ENCODE measurements at regions not wholly inside any gene's neighbourhood (a gene's known extent, or its start where the extent isn't known, plus 50 kb on each side); places are given as distances from the start of the nearest gene placed in this dataset.

DNA sequence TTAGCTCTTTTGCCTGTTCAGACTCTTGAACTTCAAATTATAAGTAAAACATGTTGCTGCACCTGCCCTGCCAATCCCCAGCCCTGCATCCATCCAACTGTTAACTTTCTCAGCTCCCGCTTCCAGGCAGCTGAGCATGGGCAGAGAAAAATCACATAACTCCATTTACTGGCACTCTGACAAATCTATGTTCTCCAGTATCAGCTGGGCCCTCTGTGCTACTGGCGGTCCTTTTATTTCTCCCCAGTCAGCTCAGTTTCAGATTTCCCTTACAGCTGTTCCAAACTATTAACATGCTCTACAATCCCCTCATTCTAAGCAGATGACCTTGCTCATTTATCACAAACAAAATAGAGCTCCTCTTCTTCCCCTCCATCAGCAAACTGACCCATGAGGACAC lies 240.4 kb upstream of the TET2 start:
- no peak overlapping the region for H3K27ac ChIP-seq
- no peak for DNase-seq (ENCODE audit: low spot score)

DNA sequence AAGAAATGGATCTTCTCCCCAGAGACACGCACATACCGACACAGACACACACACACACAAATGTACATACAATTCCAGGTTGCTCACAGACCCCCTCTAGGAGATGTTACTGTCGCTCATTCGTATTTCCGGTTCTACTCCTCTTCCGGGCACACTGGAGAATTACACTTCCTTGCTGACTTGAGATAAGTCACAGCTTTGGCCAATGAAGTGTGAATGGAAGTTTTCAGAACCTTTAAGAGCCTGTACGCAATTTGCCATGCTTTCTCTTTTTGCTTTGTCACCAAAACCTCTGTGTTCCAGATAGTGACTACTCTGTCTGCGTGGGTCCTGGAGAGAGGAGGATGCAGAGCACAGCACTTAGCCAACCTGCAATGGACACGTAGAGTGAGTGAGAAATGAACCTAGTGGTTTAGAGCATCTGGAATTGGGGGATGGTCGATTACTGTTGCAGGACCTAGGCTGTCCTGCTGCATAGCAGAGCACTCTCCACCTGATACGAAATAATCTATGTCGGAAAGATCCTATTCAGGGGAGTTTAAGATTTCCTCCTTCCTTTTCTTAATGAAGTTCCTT lies 239.5 kb upstream of the TET2 start:
- Histone ChIP-seq H3K79me2 (no peaks in the 10 kb centered on the region), H2AFZ (no peak overlapping the region), H3K27me3 (no peaks in the 10 kb centered on the region), H3K4me1 (ENCODE audit: insufficient read depth) (no peaks in the 10 kb centered on the region), H3K9me2 (replicated peaks; ENCODE audit: insufficient read depth) (no peaks in the 10 kb centered on the region), H3K36me3 (replicated peaks; ENCODE audit: insufficient read depth, low read depth) (no peaks in the 10 kb centered on the region), H3K27ac (no peak overlapping the region), H3K4me3 (no peak overlapping the region), H4K20me1 (ENCODE audit: insufficient read depth, poor library complexity, severe bottlenecking) (no peaks in the 10 kb centered on the region), H3K9me3 (ENCODE audit: low read depth) (no peaks in the 10 kb centered on the region), H3K4me2 (no peak overlapping the region)
- 72% methylated on average over 12 of the region's 12 CpGs for WGBS (ENCODE audit: low lambda C conversion rate, missing lambda C conversion rate)
- no peak for DNase-seq (ENCODE audit: low spot score)
- TF ChIP-seq EZH2phosphoT487 (IDR thresholded peaks at IDR 0.05; ENCODE audit: low read depth, severe bottlenecking, unreplicated experiment): no peak
- TF ChIP-seq, protein P1, sequence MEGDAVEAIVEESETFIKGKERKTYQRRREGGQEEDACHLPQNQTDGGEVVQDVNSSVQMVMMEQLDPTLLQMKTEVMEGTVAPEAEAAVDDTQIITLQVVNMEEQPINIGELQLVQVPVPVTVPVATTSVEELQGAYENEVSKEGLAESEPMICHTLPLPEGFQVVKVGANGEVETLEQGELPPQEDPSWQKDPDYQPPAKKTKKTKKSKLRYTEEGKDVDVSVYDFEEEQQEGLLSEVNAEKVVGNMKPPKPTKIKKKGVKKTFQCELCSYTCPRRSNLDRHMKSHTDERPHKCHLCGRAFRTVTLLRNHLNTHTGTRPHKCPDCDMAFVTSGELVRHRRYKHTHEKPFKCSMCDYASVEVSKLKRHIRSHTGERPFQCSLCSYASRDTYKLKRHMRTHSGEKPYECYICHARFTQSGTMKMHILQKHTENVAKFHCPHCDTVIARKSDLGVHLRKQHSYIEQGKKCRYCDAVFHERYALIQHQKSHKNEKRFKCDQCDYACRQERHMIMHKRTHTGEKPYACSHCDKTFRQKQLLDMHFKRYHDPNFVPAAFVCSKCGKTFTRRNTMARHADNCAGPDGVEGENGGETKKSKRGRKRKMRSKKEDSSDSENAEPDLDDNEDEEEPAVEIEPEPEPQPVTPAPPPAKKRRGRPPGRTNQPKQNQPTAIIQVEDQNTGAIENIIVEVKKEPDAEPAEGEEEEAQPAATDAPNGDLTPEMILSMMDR (IDR thresholded peaks at IDR 0.05; ENCODE audit: poor library complexity): no peak
- TF ChIP-seq EZH2 (IDR thresholded peaks at IDR 0.05; ENCODE audit: borderline replicate concordance): no peak

More for the DNA sequence above, 240.4 kb upstream of the TET2 start:
- Histone ChIP-seq H4K20me1 (ENCODE audit: insufficient read depth, poor library complexity, severe bottlenecking) (no peaks in the 10 kb centered on the region), H3K9me3 (ENCODE audit: low read depth) (no peaks in the 10 kb centered on the region), H3K36me3 (replicated peaks; ENCODE audit: insufficient read depth, low read depth) (no peaks in the 10 kb centered on the region), H3K4me2 (no peak overlapping the region), H3K4me3 (no peak overlapping the region), H3K4me1 (ENCODE audit: insufficient read depth) (no peaks in the 10 kb centered on the region), H3K27me3 (no peaks in the 10 kb centered on the region), H2AFZ (no peak overlapping the region), H3K9me2 (replicated peaks; ENCODE audit: insufficient read depth) (no peaks in the 10 kb centered on the region), H3K79me2 (no peaks in the 10 kb centered on the region)
- 66% methylated on average over 2 of the region's 2 CpGs for WGBS (ENCODE audit: low lambda C conversion rate, missing lambda C conversion rate)
- TF ChIP-seq EZH2 (IDR thresholded peaks at IDR 0.05; ENCODE audit: borderline replicate concordance) (no peak), EZH2phosphoT487 (IDR thresholded peaks at IDR 0.05; ENCODE audit: low read depth, severe bottlenecking, unreplicated experiment) (no peak)
- TF ChIP-seq, protein P1 (IDR thresholded peaks at IDR 0.05; ENCODE audit: poor library complexity): no peak

DNA sequence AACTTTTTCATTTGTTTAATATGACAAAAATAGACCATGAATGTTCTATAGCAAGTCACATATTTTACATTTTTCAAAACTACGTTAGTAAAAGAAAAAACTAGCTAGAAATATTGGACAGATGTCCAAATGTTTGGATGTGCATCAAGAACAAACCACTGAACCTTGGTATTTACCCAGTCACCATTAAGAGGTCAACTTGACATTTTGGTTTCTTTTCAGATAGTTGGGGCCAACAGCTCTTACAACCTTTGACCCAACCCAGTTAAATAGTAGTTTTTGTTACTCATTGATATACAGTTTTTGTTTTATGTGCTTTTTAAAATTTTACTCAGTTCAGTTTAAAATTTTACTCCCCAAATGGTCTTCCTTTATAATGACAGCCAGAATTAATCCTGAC lies 238.7 kb upstream of the TET2 start:
- DNase-seq (ENCODE audit: low spot score): no peak
- TF ChIP-seq EZH2phosphoT487 (IDR thresholded peaks at IDR 0.05; ENCODE audit: low read depth, severe bottlenecking, unreplicated experiment): no peak
- no peak for TF ChIP-seq EZH2 (IDR thresholded peaks at IDR 0.05; ENCODE audit: borderline replicate concordance)
- TF ChIP-seq, protein P1 (IDR thresholded peaks at IDR 0.05; ENCODE audit: poor library complexity): no peak
- Histone ChIP-seq H3K79me2 (no peaks in the 10 kb centered on the region), H3K4me1 (ENCODE audit: insufficient read depth) (no peaks in the 10 kb centered on the region), H3K27ac (no peak overlapping the region), H2AFZ (no peak overlapping the region), H3K9me2 (replicated peaks; ENCODE audit: insufficient read depth) (no peaks in the 10 kb centered on the region), H3K27me3 (no peaks in the 10 kb centered on the region), H3K36me3 (replicated peaks; ENCODE audit: insufficient read depth, low read depth) (no peaks in the 10 kb centered on the region), H3K4me3 (no peak overlapping the region), H3K9me3 (ENCODE audit: low read depth) (no peaks in the 10 kb centered on the region), H4K20me1 (ENCODE audit: insufficient read depth, poor library complexity, severe bottlenecking) (no peaks in the 10 kb centered on the region), H3K4me2 (no peak overlapping the region)
- 69% methylated on average over 1 of the region's 1 CpG for WGBS (ENCODE audit: low lambda C conversion rate, missing lambda C conversion rate)
